ENCODE measurements at regions not wholly inside any gene's neighbourhood (a gene's known extent, or its start where the extent isn't known, plus 50 kb on each side); places are given as distances from the start of the nearest gene placed in this dataset.

- TF ChIP-seq CTCF (IDR thresholded peaks at IDR 0.05), result no peak
- no peak for TF ChIP-seq USF1 (IDR thresholded peaks at IDR 0.05; ENCODE audit: borderline replicate concordance, low read depth)
- no peak for TF ChIP-seq MAX (IDR thresholded peaks at IDR 0.05; ENCODE audit: low read depth)
- TF ChIP-seq PBX3 (IDR thresholded peaks at IDR 0.05), result no peak
- TF ChIP-seq ELF1 (IDR thresholded peaks at IDR 0.05), result no peak
- no peak for TF ChIP-seq NRF1 (IDR thresholded peaks at IDR 0.05; ENCODE audit: low read depth, low read length)
- TF ChIP-seq USF2 (IDR thresholded peaks at IDR 0.05; ENCODE audit: borderline replicate concordance, low read depth, low read length), result no peak
- TF ChIP-seq NFIC (IDR thresholded peaks at IDR 0.05; ENCODE audit: borderline replicate concordance), result no peak
Observed at GRCh38 chr7:124480036-124480820, 285.4 kb downstream of the GPR37 start.

Data from SK-N-SH (cell line).